Loucy (cell line): ENCODE measurements at regions not wholly inside any gene's neighbourhood (a gene's known extent, or its start where the extent isn't known, plus 50 kb on each side); places are given as distances from the start of the nearest gene placed in this dataset.
"Not testable (repeated sequence)": the region's sequence is repeated elsewhere in the genome, so short reads cannot be mapped to it uniquely, and the experiment has no call there.

Experiments
- H2AFZ ChIP-seq: fragments of 200-600 bp; sonication (generic); 2 replicates; pipeline ENCODE4 v1.6.0; 2016; ENCODE audit warnings: antibody characterized with exemption, mild to moderate bottlenecking, low read length, moderate library complexity
- H3F3A ChIP-seq: fragments of 200-600 bp; 2 replicates; pipeline ENCODE4 v1.6.0; 2016; ENCODE audit warnings: antibody characterized with exemption, low read depth, mild to moderate bottlenecking
- H3K27me3 ChIP-seq: fragments of 200-600 bp; sonication (generic); 2 replicates; pipeline ENCODE4 v1.6.1; 2014; ENCODE audit warnings: low read length, mild to moderate bottlenecking; ENCODE audit not compliant: insufficient read depth, poor library complexity, severe bottlenecking
- H3K36me3 ChIP-seq: fragments of 200-600 bp; sonication (generic); 2 replicates; pipeline ENCODE4 v1.6.1; 2016; ENCODE audit warnings: low read length; ENCODE audit not compliant: insufficient read depth
- H3K4me1 ChIP-seq: fragments of 200-600 bp; sonication (generic); 2 replicates; pipeline ENCODE4 v1.5.1; 2014; ENCODE audit warnings: low read length, mild to moderate bottlenecking; ENCODE audit not compliant: insufficient read depth, poor library complexity, severe bottlenecking
- H3K4me2 ChIP-seq: fragments of 200-600 bp; sonication (generic); 2 replicates; pipeline ENCODE4 v1.6.0; 2014; ENCODE audit warnings: antibody characterized with exemption, low read length, low read depth, mild to moderate bottlenecking; ENCODE audit not compliant: poor library complexity, severe bottlenecking
- H3K4me3 ChIP-seq: fragments of 200-600 bp; sonication (generic); 2 replicates; pipeline ENCODE4 v1.5.1; 2014; ENCODE audit warnings: low read length, mild to moderate bottlenecking, mixed read lengths; ENCODE audit not compliant: poor library complexity, severe bottlenecking
- H3K79me2 ChIP-seq: fragments of 200-600 bp; sonication (generic); 2 replicates; pipeline ENCODE4 v1.6.1; 2014; ENCODE audit warnings: low read length; ENCODE audit not compliant: insufficient read depth
- H3K9ac ChIP-seq: fragments of 200-600 bp; sonication (generic); 2 replicates; pipeline ENCODE4 v1.6.0; 2014; ENCODE audit warnings: mild to moderate bottlenecking, low read depth, low read length, moderate library complexity; ENCODE audit not compliant: poor library complexity, severe bottlenecking
- H3K9me2 ChIP-seq: fragments of 200-600 bp; sonication (generic); replicated peaks from 2 replicates; pipeline ENCODE4 v1.6.1; 2016; ENCODE audit warnings: low read depth, low read length, mixed read lengths
- H3K9me3 ChIP-seq: fragments of 200-600 bp; sonication (generic); 2 replicates; pipeline ENCODE4 v1.6.1; 2014; ENCODE audit warnings: mild to moderate bottlenecking, antibody characterized with exemption, low read length, low read depth; ENCODE audit not compliant: insufficient read depth
- H4K20me1 ChIP-seq: fragments of 200-600 bp; sonication (generic); 2 replicates; pipeline ENCODE4 v1.6.0; 2014; ENCODE audit warnings: antibody characterized with exemption, low read length, mild to moderate bottlenecking; ENCODE audit not compliant: insufficient read depth, poor library complexity, severe bottlenecking
- CTCF ChIP-seq: fragments of 200-600 bp; sonication (generic); conservative IDR thresholded peaks from 2 replicates; pipeline ENCODE4 v1.5.1; 2014; ENCODE audit warnings: mild to moderate bottlenecking, antibody characterized with exemption, low read length
- EZH2phosphoT487 ChIP-seq: fragments of 200-600 bp; IDR thresholded peaks from 2 replicates; pipeline ENCODE4 v1.6.1; 2018; ENCODE audit warnings: antibody characterized with exemption, mild to moderate bottlenecking, moderate library complexity, borderline replicate concordance

GRCh38 chr3:80331494-80332170 lies 563.8 kb upstream of the ROBO1 start:
- H2AFZ ChIP-seq = no peak overlapping the region

GRCh38 chr3:80314541-80314940 lies 546.7 kb upstream of the ROBO1 start:
- not testable (repeated sequence) for H4K20me1 ChIP-seq, H3K9me3 ChIP-seq, H3K4me1 ChIP-seq, H3K4me2 ChIP-seq, H3F3A ChIP-seq, H3K4me3 ChIP-seq, H3K9me2 ChIP-seq, H3K27me3 ChIP-seq, H2AFZ ChIP-seq, H3K9ac ChIP-seq, H3K36me3 ChIP-seq, H3K79me2 ChIP-seq

More at GRCh38 chr3:80331494-80332170, 563.8 kb upstream of the ROBO1 start:
- TF ChIP-seq CTCF = no peak
- no peak for TF ChIP-seq EZH2phosphoT487
- Histone ChIP-seq H3K79me2 (no peaks in the 10 kb centered on the region), H3K4me3 (no peak overlapping the region), H4K20me1 (no peaks in the 10 kb centered on the region), H3K36me3 (no peaks in the 10 kb centered on the region), H3F3A (no peaks in the 10 kb centered on the region), H3K9me2 (no peaks in the 10 kb centered on the region), H3K9ac (no peak overlapping the region), H3K27me3 (no peaks in the 10 kb centered on the region), H3K4me1 (no peaks in the 10 kb centered on the region), H3K4me2 (no peak overlapping the region), H3K9me3 (no peaks in the 10 kb centered on the region)

- Histone ChIP-seq H3K4me3 (no peak overlapping the region), H3K4me1 (no peaks in the 10 kb centered on the region), H3K9ac (no peak overlapping the region), H3F3A (no peaks in the 10 kb centered on the region), H3K9me2 (no peaks in the 10 kb centered on the region), H3K36me3 (no peaks in the 10 kb centered on the region), H4K20me1 (no peaks in the 10 kb centered on the region), H3K79me2 (no peaks in the 10 kb centered on the region), H2AFZ (no peak overlapping the region), H3K27me3 (no peaks in the 10 kb centered on the region), H3K9me3 (0 out of 2 replicates have a peak, but pooled peaks cover 4% of the 10 kb centered on the region), H3K4me2 (no peak overlapping the region)
- TF ChIP-seq CTCF (no peak), EZH2phosphoT487 (no peak)
Measured at GRCh38 chr3:80308637-80309036, 540.8 kb upstream of the ROBO1 start.

DNA sequence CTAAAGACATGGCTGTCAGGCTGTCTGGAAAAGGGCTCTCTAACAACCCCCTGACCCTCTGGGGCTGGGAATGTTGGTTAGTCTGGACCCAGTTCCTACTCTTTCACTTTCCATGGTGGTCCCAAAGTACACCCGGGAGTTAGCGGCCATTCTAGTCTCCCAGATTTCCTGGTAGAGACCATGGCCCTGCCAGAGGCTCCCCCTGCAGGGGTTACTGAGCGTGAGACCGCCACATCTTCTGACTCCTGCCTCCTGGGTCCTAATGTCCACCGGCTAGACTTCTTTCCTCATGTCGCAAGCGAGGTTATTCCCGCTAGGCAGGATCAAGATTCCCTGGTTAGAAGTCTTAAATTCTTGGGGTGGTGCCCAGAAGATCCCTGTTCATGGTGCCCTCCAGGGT lies 540.0 kb upstream of the ROBO1 start:
- H3K9me3 ChIP-seq = 0 out of 2 replicates have a peak, but pooled peaks cover 4% of the 10 kb centered on the region
- TF ChIP-seq CTCF (no peak), EZH2phosphoT487 (no peak)
- H3K4me3 ChIP-seq = no peak overlapping the region
- no peak overlapping the region for H3K4me2 ChIP-seq
- no peaks in the 10 kb centered on the region for H3K4me1 ChIP-seq
- H4K20me1 ChIP-seq = no peaks in the 10 kb centered on the region
- H3F3A ChIP-seq = no peaks in the 10 kb centered on the region
- H3K9me2 ChIP-seq = no peaks in the 10 kb centered on the region
- no peaks in the 10 kb centered on the region for H3K27me3 ChIP-seq
- H3K36me3 ChIP-seq = no peaks in the 10 kb centered on the region
- H2AFZ ChIP-seq = no peak overlapping the region
- H3K79me2 ChIP-seq = no peaks in the 10 kb centered on the region
- no peak overlapping the region for H3K9ac ChIP-seq
